H1 (cell line): ENCODE measurements at regions not wholly inside any gene's neighbourhood (a gene's known extent, or its start where the extent isn't known, plus 50 kb on each side); places are given as distances from the start of the nearest gene placed in this dataset.

Experiments
- ASH2L ChIP-seq: fragments of 200-600, 300-600 bp; sonication (generic); IDR thresholded peaks from one replicate; pipeline ENCODE4 v1.7.1; 2017; ENCODE audit warnings: low read length
- CHD1 ChIP-seq: IDR thresholded peaks from 2 replicates; pipeline ENCODE4 v1.6.1; 2012; ENCODE audit warnings: low read depth, low read length, improper control_type of control experiment
- CTCF ChIP-seq, 3 experiments: IDR thresholded peaks; 1 replicate in 2 of 3; 2 replicates in 1 of 3; pipeline versions ENCODE4 v1.5.1 to v1.6.1; 2011; ENCODE audit warnings: low read length in 3 of 3, mild to moderate bottlenecking in 3 of 3, inconsistent platforms in 2 of 3, low read depth in 1 of 3, moderate library complexity in 1 of 3; ENCODE audit not compliant: insufficient read depth in 1 of 3; ENCODE audit errors: control extremely low read depth in 1 of 3
- EZH2 ChIP-seq: fragments of 200-600 bp; sonication (generic); IDR thresholded peaks from 2 replicates; pipeline ENCODE4 v1.7.1; 2012; ENCODE audit warnings: low read depth, mild to moderate bottlenecking, moderate library complexity, low read length, inconsistent platforms; ENCODE audit not compliant: severe bottlenecking
- GTF2F1 ChIP-seq: IDR thresholded peaks from 2 replicates; pipeline ENCODE4 v1.6.1; 2012; ENCODE audit warnings: low read depth, low read length, improper control_type of control experiment, borderline replicate concordance
- TAF7 ChIP-seq: optimal IDR thresholded peaks from 2 replicates; pipeline ENCODE3; 2011; ENCODE audit warnings: low read depth, mild to moderate bottlenecking, inconsistent platforms, low read length, moderate library complexity, borderline replicate concordance

GRCh38 chr15:62672268-62672667 lies 370.3 kb upstream of the TPM1 start (continued):
- TF ChIP-seq CTCF (IDR thresholded peaks at IDR 0.05; ENCODE audit: control extremely low read depth in 1 of 3, insufficient read depth in 1 of 3, low read depth in 1 of 3, low read length in 3 of 3) (no peak), ASH2L (no peak), CHD1 (no peak), EZH2 (no peak), GTF2F1 (no peak), TAF7 (no peak)
